SIG-M5 treated with dmso at 0.1 percent for 504 hours (cell line): ENCODE measurements at regions not wholly inside any gene's neighbourhood (a gene's known extent, or its start where the extent isn't known, plus 50 kb on each side); places are given as distances from the start of the nearest gene placed in this dataset.

Source experiments
- DNase-seq: peaks from one replicate; lab custom pipeline; 2025; ENCODE audit not compliant: unreplicated experiment; lab: John Stamatoyannopoulos, UW

DNA sequence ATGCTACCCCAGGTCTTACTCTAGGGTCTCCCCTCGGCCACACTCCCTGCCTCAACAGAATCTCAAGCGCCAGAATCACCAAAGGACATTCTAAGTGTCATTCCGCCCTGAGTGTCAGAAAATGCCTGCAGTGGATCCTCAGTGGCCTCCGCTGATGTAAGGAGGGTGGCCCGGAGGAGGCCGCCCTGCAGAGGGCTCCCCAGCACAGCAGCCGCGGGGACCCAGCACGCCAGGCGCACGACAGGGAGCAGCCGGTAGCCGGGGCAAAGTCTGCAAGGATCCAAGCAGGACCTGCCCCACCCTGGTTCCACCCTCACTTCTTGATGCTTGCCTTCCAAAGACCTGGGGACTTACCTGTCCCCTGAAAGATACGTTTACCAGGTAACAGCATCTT, 54.2 kb upstream of the ID2 start:
- DNase-seq = no peak

DNA sequence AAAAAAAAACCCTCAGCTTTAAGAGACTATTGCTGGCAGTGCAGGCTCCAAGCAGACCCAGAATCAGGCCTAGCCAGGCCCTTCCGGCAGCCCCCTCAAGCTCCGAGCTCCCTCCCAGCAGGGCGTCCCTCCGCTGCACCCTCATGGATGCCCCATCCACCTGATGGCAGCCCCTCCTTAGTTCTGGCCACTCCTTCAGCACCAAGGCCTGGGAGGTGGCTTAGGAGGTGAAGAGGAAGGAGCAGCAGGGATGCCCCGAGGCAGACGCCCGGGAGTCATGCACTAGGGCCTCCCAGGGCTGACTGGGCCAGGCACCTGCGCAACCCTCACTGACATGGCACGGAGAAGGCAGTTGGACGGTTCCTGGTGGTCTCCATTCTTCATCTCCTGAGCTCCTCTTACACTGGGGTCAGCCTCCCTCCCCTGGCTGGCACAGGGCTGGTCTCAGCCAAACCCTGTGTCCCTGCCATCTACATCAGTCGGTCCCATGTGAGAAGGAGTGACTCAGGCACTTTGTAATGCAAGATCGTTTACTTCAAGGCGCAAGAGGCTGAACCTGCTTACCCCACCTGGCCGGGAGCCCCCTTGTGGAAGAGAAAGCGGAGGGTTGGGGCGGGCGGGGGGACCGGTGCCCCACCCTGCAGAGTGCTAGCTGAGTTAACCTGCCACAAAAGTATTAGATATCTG, 53.5 kb upstream of the ID2 start:
- no peak for DNase-seq

- DNase-seq = no peak
Observed at GRCh38 chr2:8628866-8629209, 53.0 kb upstream of the ID2 start.

DNA sequence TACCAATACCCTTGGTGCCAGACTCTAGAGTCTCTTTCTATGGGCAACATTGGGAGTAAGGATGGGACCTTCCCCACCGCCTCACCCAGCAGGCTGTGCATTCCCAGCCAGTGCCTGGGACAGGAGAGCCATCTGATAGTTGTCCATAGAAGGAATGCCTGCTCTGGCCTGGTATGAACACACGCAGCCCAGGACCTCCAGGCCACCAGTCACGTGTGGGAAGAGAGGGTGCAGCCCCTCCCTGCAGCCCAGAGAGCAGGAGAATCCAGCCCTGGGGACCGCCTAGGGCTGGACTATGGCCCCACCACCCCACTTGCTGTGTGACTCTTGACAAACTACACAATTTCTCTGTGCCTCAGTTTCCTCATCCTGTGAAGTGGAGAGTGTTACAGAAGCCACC, 52.5 kb upstream of the ID2 start:
- no peak for DNase-seq

GRCh38 chr2:8630676-8631464, 51.0 kb upstream of the ID2 start:
- no peak for DNase-seq

GRCh38 chr2:8631465-8632005, 50.3 kb upstream of the ID2 start:
- no peak for DNase-seq
